ENCODE measurements at regions not wholly inside any gene's neighbourhood (a gene's known extent, or its start where the extent isn't known, plus 50 kb on each side); places are given as distances from the start of the nearest gene placed in this dataset.
"Not testable (repeated sequence)": the region's sequence is repeated elsewhere in the genome, so short reads cannot be mapped to it uniquely, and the experiment has no call there.

DNA sequence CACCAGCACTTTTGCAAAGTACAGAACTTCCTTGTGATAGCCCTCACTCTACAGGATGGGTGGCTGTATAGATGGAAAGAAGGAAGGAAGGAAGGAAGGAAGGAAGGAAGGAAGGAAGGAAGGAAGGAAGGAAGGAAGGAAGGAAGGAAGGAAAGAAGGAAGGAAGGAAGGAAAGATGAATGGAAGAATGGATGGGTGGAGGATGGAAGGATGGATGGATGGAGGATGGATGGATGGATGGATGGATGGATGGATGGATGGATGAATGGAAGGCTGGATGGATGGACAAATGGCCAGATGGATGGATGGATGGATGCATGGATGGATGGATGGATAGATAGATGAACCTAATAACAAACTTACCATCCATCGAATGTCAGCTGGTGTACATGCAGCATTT lies 256.9 kb downstream of the ANKRD60 start:
- not testable (repeated sequence) for DNase-seq (ENCODE audit: low read depth)

DNA sequence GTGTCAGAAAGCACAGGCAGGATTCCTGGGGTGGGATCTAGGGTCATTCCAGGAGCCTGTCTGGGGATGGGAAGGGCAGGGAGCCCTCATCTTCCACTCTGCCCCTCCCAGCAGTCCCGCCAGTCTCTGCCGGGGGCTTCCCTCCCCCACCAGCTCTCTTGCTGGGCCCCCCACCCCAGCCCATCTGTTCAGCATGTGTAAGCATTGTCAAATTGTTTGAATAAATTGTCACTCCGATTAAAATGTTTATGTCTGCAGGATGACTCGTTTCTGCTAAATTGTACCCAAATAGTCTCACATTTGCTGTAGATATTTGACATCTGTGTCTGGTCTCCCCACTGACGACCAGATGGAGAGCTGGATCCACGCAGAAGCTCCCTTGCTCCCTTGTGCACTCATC lies 257.6 kb downstream of the ANKRD60 start:
- DNase-seq (ENCODE audit: low read depth), result no peak

- DNase-seq (ENCODE audit: low read depth), result no peak
Measured at GRCh38 chr20:57970116-57970515, 258.3 kb downstream of the ANKRD60 start.

- DNase-seq (ENCODE audit: low read depth), result no peak
Measured at GRCh38 chr20:57968120-57968519, 258.3 kb upstream of the PMEPA1 start.

DNA sequence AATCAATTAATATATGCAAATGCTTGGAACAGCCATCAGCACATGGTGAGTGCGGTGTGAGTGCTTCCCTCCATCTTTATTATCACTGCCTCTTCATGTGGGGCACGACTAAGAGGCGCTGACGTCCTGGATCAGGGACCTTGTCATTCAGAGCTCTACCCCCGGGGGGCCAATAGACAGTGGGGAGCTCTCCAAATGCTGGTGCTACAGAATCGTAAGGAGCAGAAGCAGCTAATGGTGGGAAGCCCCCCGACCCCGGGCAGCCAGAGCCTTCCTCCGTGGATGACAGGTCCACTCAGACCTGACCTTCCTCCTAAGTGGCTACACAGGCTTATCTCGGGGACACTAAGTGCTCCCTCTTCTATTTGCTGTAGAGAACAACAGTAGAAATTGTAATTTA lies 257.5 kb upstream of the PMEPA1 start:
- DNase-seq (ENCODE audit: low read depth), result no peak

- DNase-seq (ENCODE audit: low read depth), result no peak
Measured at GRCh38 chr20:57966620-57967019, 256.8 kb upstream of the PMEPA1 start.

DNA sequence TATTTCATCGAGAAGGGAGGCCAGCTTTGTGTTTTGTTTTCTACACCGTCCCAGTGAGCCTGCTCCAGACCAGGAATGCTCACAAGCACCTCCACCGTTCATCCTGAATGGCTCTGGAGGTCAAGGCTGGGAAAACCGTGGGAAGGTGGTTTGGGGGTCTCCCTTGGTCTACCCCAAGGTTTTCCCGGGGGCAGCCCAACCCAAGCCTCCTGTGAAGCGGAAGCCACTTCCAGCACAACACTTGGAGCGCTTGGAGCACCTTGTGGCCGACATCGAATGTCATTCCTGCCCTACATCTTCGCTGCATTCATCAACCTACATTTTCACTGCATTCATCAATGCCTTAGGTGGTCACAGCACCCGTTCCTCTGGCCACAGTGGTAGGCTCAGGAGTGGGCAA lies 255.6 kb upstream of the PMEPA1 start:
- DNase-seq (ENCODE audit: low read depth), result no peak

GRCh38 chr20:57964011-57964862 lies 254.4 kb upstream of the PMEPA1 start:
- DNase-seq (ENCODE audit: low read depth), result no peak

DNA sequence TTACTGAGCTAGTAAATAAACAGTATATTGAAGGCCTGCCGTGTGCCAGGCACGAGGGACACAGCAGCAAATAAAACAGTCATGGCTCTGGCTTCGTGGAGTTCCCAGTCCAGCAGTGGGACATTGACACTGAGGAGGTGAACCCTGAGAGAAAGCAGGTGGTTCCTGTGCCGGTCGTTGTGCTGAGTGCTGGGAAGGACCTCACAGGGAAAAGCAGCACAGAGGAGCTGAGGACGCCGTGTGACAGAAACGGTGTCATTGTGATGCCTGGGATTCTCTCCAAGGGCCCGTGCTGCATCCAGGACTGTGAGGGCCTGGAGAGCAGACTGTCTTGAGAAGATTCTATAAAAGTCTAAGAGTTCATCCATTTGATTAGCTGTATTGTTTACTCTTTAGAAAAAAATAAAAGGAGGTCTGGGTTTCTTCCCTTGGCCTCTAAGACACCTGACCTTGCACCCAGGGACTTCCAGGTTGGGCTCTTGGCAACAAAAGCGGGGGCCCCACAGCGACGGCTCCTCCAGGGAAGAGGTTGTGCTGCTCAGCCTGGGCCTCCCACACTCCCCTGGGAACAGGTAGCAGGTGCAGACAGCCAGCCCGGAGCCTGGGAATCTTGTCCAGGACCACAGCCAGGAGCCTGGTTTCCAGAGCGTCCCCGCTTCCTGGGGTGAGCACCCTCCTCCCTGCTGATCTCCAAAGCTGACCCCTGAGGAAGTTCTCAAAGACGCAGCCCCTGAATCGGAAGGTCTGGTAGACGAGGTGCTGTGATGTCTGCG lies 251.2 kb upstream of the PMEPA1 start:
- no peak for DNase-seq (ENCODE audit: low read depth)

- no peak for DNase-seq (ENCODE audit: low read depth)
Measured at GRCh38 chr20:57959589-57959988, 249.8 kb upstream of the PMEPA1 start.

DNA sequence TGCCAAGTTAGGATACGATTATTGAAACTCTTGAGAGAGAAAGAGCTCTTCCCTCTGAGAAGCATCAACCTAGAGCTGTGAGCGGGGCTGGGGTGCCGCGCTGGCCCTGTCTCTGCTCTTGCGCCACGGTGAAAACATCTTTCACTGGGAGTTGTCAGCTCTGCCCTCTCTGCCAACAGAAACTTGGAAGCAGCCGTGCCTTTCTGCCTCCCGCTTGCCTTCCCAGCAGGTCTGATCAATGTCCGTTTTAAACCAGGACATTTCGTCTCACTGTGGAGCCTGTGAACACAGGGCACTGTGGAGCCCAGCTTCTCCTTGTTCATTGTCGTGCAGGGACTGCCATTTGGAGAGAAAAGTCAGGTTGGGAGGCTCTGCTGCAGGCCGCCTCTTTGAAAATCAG lies 249.2 kb upstream of the PMEPA1 start:
- DNase-seq (ENCODE audit: low read depth), result no peak

DNA sequence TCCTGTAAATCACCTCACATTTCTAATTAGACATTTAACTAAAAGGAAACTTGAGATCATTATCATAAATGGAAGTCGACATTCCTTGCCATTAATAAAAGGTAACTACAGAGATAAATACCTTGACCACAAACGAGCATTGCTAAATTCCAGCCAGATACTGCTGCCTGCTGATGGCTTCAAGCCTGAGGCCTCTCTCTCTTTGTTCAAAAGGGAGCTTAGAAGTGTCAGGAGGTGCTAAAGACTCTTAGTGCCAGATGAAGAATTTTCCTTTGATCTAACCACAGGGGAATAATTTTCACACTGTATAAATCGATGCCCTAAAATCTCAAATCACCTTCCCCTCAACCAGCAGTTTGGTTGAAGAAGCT lies 248.2 kb upstream of the PMEPA1 start:
- DNase-seq (ENCODE audit: low read depth), result no peak

DNA sequence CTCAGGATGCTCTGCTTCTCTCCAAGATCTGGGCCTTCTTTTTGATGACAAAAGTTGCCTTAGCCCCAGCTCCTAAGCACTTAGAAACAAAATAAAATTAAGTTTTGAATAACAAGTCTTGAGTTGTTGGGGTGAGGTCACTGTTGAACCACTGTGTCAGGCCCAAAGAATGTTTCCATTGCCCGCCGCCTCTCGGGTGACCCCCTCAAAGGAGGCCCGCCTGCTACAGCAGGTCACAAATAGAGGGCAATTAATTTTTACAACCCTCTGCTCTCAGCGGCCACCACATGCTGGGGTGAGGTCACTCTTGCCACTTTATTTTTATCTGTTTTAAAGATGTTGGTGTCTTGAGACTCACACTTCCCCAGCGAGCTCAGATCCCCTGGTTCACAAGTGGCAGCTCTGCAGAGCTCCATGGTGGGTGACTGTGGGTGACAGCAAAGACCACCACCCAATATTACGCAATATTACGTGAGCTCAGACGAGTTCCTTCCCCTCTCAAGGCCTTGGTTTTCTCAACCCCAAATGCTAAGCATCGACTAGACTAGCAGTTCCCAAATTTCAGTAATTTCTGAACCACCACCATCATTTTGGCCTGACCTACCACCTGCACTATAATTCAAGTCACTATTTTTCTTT lies 247.7 kb upstream of the PMEPA1 start:
- DNase-seq (ENCODE audit: low read depth), result no peak

DNA sequence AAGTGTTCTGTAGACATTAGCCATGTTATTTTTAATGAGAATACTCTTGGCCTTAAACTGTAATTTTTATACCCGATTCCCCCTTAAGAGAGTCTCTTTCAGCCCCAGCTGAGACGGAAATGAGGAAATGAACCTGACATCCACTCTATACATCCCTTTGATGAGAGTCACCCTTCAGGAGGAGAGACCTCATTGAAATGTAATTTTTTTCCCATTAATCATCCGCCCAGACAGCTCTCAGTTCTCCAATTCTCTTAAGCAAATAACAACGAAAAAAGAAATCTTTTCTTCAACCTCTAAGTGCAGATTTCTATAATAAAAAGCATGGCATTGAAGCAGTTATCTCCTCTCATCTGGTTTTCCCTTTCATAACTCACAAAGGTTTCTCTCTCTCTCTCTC lies 243.8 kb upstream of the PMEPA1 start:
- DNase-seq (ENCODE audit: low read depth), result no peak

GRCh38 chr20:57952136-57952535 lies 242.3 kb upstream of the PMEPA1 start:
- no peak for DNase-seq (ENCODE audit: low read depth)

DNA sequence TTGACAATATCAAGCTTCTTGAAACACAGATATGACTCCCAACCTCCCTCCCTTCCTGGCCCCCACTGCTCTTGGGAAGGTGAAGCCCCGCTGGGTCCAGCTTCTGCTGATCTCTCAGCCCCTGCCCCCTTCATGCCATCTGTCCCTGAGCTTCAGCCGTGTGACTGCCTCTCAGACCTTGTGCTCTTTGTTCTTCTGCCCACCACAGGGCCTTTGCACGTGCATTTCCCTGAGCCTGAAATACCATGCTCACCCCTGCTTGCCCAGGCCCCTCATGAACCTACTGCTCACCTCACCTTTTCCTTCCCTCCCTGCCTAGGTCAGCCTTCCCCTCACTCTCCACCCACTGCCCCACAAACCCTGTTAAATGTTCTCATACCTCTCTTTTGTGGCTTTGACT lies 241.7 kb upstream of the PMEPA1 start:
- no peak for DNase-seq (ENCODE audit: low read depth)

GRCh38 chr20:57950764-57951485 lies 241.1 kb upstream of the PMEPA1 start:
- no peak for DNase-seq (ENCODE audit: low read depth)

DNA sequence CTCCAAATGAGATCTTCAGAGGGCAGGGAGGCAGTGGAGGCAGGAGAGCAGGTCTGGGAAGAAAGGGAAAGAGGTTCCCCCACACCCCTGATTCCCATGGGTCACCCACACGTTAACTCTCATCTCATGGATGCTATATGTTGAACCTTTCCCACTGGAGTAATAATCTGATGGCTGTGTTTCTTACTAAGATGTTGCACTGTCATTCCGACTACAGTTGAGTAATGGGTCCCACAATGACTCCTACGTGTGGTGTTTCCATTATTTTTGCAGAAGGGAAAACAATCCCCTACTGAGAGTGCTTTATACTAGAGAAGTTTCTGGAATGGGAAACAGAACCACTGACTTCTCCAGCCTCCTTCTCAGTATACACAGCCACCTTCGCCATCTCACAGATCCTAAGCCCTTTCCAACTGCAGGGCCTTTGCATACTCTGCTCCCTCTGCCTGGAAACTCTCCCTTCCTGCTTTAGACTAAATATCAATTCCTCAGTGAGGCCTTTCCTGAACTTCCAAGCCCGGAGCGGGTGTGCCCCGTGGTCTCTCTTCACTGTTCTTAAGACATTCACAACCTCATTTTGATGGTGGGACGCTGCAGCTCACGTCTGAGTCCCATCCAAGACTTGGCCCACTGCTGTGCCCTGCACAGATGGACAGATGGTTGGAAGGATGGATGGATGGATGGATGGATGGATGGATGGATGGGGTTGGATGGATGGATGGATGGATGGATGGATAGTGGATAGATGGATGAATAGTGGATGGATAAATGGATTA lies 238.6 kb upstream of the PMEPA1 start:
- peak; percentile 9 for DNase-seq (ENCODE audit: low read depth)

DNA sequence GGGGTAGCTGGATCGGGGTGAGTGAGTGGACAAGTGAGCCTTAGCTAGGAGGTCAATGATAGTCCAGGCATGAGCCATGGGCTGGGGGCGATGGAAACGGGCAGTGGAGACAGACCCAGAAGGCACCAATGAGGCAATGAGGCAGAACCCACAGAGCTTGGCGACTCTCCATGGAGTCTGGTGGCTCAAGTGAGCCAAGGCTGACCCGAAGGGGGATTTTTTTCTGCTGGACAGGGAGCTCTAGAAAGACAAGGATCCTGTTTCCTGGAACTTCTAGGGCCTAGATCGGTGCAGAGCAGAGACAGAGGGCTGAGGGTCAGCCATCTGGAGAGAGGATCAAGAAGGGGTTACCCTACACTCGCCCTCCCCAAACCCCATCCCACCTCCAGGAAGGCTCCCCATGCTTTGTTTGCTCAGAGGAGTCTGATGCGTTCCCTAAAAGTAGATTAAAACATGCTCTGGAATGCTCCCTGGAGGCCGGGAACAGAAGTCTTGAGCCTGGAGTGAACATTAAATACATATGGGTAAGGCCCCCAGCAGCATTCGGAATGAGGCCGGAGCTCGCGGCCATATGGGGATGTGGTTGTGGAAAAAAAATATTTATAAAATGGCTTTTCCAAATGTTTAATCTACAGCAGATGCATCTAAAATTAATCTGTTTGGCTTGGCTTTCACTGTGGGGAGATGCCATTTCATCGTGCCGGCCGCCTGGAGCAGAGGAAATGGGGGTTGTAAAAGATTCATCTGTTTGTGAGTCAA lies 237.8 kb upstream of the PMEPA1 start:
- DNase-seq (ENCODE audit: low read depth), result peak; percentile 57

DNA sequence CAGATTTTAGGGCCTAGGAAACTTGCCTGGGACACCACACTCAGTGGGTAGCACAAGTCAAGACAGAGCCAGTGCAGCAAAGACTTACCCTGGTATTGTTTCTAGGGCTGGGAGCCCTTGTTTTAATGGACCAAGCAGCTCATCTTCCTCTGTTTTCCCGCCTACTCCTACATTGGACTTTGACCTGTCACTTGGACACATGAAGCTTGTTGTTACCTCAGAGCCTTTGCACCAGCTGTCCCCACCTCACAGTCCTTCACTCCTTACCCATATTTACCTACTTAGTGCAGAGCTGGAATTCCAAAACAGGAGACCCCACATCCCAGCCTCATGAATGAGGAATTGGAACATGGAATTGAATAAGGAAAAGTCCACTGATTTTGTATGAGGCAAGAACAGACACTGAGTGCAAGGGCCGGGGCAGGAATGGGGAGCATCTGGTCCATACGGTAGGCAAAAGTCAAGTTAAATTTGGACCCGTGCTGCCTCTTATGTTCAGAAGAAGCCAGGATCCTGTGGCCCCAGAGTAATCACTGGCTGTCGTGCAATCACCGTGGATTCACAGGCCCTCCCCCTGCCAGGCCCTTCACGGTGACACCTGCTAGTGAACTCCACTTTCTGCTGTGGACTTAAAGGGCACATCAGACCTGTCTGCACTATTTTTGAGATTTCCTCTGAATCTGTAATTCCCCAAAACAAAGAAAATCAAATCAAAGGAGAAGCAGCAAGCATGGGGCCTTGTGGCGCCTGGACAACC lies 236.9 kb upstream of the PMEPA1 start:
- DNase-seq (ENCODE audit: low read depth), result no peak

Data from fibroblast of the conjunctiva (primary cell).